HG02981 (cell line): ENCODE measurements at regions not wholly inside any gene's neighbourhood (a gene's known extent, or its start where the extent isn't known, plus 50 kb on each side); places are given as distances from the start of the nearest gene placed in this dataset.

ENCODE experiments used
- ATAC-seq: cut with Tn5 transposase; IDR thresholded peaks from one replicate; pipeline ENCODE4 v1.9.1; 2021; ENCODE audit warnings: mild to moderate bottlenecking, moderate library complexity; ENCODE audit not compliant: unreplicated experiment

DNA sequence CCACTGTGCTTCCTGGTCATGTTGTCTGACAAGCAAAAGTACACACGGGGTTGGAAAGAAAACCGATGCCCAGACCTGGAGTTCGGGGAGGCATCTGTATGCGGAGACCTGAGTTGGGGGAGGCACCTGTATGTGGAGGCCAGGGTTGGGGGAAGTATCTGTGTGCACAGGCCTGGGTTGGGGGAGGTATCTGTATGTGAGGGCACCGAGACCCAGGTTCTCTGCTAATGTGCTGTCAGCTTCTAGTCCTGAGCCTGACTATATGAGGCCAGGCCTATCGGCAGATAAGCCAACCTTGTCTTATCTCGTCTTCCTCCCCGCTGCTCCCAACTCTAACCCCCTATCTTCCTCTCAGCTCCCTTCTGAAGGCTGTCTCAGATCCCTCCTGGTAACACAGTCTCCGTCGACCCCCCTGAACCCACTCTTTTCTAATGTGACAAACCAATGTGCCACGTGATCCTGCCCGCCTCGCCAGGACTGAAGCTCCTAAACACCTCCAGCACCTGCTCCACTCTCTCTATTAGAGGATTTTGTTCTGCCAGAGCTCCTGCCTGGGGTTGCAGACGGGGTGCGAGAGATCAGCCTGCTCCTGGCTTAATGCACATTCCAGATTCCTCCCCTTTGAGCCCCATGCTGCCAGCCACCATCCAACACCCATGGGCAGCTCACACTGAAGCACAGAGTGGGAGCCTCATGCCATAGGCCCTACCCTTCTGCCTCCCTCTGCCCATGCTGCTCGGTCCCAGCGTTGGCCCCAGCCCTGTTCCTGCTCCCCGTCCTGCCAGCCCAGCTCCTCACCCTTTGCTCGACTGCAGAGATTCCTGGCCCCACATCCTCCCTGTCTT lies 188.4 kb downstream of the SH3BP4 start:
- ATAC-seq: no peak

DNA sequence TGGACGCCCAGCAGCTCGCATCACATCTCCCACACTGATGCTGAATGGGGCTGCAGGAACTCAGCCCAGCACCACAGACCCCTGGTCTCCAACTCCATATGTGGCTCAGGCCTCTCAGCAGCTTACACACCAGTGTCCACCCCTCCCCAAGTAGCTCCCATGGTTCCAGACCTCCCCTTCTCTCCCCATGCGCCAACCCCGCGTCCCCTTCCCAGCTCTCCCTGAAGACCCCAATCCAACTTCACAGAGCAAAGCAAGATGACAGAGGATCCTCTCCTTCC lies 188.9 kb downstream of the SH3BP4 start:
- ATAC-seq: no peak

DNA sequence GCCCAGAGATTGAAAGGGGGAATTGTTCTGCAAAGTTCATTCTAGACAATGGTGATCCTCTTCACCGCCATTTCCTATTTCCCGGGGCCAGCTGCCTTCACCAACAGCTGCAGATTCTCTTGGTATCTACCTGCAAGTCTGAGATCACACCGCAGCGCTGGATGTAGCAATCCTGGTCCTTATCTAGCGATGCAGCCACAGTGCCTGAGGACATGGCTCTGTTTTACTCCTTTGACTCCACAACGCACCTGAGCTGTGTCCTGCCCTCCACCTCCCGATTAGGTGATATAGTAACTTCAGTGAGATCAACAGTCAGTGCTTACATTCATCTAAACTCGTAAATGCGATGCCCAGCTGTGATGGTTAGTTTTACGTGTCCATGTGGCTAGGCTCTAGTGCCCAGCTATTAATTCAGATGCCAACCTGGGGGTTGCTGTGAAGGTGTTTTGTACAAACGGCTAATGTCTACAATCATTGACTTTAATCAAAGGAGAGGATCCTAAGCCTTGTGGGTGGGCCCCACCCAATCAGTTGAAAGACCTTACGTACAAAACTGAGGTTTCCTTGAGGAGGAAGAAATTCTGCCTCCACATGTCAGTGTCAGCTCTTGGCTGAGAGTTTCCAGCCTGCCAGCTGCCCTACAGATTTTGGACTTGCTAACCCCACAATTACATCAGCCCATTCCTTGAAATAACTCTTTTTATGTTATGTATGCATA lies 189.8 kb downstream of the SH3BP4 start:
- ATAC-seq: no peak

DNA sequence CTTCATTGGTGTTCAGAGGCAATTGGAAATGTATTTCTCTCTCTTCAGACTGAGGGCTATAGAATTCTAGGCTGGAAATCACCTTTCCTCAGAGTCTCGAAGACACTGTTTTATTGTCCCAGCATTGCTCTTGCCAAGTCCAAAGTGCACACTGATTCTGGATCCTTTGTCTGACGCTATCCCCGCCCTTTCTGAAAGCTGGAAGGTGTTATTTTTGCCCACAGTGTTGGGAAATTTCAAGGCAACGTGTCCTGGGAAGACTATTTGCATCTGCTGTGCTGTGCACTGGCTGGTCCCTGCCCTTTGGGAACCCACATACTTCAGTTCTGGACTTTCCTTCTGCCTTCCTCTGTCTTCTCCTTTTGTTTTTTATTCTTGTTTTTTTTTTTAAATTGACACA lies 190.8 kb downstream of the SH3BP4 start:
- ATAC-seq: no peak

DNA sequence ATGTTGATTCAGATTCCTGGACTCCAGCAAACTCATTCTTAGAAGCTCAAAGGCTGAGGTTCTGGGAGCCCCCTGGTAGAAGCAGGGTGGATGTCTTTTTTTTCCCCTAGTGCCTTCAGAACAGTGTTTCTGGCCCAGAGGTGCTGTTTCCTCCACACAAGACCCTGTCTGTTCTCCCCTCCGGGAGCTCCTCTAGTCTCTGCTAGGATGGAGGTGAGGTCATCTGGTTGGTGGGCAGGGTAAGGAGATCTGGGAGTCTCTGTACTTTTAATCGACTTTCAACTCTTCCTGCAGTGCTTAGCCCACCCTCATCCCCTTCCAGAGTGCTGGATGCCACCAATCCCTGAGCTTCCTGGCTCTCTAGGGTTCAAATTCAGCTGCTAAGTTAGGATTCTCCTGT lies 192.0 kb downstream of the SH3BP4 start:
- no peak for ATAC-seq

DNA sequence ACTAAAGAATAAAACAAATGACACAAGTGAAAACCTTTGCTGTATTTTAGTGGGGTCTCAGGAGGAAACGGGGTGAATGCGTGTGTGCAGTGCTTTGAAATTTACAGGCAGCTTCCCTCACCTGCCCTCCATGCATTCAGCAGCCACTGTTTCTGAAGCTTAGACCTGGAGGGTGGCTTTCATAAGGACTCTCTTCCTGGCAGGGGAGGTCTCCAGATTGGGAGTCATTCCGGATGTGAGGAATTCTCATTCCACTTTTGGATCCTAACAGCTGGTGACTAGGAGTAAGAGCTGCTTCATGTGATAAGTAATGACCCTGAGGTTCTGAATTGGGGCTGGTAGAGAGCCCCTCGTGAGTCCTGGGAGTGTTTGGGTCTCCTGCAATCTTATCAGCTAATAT lies 192.5 kb downstream of the SH3BP4 start:
- no peak for ATAC-seq

DNA sequence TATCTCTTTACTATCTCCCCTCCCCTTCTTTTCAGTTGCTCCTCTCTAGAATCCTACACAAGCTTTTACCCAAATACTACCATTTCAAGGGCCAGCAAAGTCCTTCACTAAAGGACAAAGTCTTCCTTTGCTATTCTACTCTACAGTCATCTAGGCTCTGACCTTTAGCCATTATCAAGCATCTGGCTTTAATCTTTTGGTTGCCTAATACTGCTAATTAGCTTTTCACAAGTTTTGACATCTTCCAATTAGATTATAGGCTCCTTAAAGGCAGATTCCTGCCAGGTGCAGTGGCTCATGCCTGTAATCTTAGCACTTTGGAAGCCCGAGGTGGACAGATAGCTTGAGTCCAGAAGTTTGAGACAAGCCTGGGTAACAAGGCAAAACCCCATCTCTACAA lies 194.4 kb downstream of the SH3BP4 start:
- no peak for ATAC-seq

DNA sequence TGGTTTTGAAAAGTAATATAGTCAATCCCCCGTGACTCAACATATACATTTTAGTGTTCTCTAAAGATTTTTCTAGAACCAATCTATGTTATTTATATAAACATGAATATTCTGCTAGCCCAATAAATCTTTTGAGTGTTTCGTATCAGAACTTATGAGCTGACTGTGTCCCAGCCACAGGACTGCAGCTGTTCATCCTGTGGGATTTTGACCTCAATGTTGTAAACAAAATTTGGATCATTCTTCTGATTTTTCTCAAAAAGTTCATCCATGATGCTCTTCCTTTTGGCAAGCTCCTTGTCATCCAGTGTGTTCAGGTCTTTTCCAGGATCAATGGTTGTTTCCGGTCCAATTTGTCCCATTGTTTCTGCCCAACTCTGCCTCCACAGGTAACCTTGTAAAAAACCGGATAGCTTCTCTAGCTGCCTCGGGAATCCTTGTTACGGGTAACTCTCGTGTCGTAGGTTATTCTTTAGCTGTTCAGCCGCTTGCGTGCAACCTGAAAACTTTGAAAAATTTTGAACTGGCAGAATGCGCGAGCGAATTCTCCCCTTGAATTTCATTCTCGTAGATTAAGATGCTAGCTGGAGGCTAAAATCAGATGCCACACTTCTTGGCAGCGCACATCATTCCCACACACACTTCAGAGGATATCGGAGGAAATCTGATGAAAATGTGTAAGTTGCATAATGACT lies 195.2 kb downstream of the SH3BP4 start:
- no peak for ATAC-seq

DNA sequence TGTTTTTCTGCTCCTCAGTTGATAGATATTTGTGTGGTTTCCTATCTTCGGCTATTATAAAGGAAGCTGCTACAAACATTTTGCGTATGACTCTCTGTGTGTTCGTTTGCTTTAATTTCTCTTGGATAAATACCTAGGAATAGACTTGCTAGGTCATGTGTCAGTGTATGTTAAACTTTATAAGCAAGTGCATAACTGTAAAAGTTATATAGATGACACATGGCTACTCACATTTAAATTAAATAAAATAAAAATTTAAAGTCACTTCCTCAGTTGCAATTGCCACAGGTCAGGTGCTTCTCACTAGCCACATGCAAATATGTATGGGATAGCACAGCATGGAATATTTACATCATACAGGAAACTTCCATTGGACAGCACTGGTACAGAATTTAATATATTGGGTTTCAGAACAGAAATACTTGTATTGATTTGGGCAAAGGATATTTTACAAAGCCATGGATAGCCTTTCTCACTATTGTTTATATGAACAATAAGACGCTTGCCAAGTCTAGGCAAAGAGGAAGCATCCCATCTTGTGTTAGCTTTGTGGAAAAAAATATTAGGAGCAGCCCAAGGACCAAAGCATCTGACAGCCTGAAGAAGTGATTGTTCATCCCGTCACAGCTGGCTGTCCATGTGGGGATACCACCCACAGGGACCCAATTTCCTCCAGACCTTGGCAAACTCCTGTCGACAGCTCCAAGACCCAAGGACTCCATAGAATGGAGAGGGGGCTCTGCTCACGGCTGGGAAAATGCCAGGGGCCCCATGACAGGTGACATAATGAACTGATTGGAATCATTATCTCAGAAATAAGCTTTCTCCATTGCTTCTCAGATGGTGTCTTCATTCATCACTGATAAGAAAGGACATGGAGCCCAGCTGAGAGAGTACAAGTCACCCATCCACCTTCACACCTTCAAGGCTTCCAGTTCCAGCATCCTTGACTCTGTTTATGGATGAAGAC lies 196.7 kb downstream of the SH3BP4 start:
- ATAC-seq: no peak

DNA sequence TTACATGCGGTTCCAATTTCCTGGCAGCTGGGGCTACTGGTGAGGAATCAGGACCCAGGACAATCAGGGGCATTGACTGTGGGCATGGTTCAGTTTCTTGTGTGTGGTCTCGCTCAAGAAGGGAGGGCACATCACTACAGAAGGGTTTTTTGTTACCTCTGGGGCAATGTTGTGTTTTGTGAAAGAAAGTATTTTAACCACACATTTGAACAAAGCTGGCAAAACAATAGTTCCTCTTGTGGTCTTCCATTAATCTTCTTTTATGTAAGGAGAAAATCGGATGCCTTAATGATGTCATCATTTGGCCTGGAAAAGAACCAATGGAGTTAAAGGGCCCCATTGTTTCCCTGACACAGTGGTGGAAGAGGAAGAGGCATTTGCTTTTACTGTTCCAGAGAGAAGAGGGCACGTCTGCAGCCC lies 197.4 kb downstream of the SH3BP4 start:
- no peak for ATAC-seq

DNA sequence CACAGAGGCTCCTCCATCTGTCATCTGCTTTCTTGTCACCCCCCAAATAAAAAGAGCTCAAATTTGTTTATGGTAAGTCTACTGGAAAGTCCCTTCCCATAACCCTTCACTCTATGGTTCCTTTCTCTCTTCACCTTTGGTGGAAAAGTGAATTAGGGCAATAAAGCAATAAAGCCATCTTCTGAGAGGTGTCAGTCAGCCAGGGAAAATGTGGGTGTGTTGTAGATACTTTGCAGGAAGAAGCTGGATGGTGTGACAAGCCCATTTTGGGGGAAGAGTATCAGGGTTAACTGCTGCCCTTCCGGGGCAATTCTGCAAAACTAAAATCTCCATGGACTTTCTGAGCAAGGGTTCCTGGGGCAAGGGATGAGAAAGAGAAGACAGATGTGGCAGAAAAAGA lies 197.9 kb downstream of the SH3BP4 start:
- ATAC-seq: no peak

DNA sequence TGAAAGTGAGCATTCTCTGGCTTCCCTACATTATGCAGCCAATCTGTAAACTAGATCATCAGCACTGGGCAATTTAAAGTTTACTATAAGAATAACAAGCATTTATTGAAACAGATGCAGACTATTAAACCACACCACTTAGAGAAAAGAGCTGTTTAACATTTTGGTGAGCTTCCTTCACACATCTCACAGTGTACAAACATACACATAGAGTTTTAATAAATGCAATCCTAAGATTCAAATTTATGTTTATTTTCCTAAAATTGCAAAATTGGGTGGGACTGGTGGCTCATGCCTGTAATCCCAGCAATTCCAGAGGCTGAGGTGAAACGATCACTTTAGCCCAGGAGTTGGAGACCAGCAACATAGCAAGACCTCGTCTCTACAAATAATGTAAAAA lies 199.3 kb downstream of the SH3BP4 start:
- no peak for ATAC-seq

DNA sequence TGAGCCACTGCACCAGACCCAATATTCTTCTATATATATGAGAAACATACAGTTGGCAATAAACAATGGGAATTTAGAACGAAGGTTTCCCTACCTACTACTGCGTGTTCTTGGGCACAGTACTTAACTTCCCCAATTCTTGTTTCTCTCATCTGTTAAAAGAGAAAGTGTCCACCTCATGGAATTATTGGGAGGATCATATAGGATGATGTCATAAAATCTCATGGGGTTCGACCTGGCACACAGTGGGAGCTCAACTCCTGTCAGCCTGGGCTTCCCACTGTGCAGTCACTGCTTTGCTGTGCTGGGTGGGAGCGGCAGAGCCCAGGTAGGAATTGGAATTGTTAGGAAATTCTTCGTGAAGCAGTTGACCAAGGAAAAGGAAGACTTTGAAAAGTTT lies 203.3 kb downstream of the SH3BP4 start:
- ATAC-seq: no peak

DNA sequence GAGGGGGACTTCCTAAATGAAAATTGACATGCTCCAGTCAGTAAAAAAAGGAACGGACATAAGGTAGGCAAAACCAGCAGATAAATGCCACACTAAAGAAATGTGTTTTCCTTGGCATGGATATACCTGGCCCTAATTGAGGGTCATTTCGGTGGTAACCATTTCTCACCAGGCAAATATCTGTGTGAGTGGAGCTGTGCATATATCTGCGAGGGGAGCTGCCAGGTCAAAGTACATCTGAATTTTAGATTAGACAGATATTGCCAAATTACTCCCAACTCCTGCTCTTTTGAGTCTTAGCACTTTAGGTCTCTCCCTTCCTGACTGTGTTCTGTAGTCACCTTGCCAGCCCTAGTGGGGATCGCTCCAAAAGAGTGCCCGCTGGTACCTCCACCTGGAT lies 204.2 kb downstream of the SH3BP4 start:
- ATAC-seq: no peak

DNA sequence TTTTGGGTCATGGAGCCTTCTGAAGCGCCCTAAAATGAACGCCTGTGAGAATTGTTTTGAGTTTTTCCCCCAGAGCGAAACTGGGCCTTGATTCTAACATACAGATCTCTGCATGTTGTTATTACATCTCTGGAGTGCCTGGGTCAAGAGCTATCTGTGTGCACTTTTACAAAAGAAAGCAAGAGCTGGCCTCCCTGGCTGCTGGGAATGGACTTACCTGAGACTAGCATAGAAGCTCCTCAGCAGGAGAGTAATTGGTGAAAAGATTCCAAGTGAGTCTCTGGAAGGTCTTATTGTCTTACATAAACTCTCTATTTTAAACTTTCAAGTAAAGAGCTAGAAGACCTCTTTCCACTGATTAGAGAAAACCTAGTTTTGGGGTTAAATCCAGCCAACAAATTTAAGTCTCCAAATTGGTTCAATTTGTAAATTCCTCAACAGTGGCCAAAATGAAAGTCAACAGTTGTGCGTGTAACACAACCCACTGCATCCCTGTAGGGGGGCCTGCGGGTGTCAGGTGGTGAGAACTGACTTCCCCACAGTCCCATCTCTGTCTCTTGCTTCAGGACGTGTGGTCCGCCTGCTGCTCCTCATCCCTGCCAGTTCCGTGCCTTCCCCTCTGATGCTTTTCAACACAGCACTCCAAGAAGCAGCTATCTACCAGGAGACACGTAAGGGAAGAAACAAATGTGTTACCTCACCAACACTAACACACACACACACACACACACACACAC lies 206.1 kb downstream of the SH3BP4 start:
- ATAC-seq: no peak

DNA sequence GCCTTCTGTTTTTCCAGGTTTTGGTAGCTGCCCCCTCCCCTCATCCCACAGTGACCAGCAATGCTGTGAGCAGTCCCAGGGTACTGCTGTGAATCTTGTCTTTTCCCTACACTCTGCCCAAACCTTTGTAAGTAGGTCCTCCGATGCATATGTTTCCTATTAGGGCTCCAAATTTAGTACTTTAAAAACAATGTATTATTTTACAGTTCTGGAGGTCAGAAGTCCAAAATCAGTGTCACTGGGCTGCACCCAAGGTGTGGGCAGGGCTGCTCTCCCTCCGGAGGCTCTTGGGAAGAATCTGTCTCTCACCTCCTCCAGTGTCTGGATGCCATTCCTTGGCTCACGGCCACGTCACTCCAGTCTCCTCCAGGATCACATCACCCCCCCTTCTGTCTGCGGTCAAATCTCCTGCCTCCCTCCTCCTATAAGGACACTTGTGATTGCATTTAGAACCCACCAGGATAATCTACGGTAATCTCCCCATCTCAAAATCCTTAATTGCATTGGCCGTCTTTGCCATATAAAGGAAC lies 208.5 kb downstream of the SH3BP4 start:
- no peak for ATAC-seq

DNA sequence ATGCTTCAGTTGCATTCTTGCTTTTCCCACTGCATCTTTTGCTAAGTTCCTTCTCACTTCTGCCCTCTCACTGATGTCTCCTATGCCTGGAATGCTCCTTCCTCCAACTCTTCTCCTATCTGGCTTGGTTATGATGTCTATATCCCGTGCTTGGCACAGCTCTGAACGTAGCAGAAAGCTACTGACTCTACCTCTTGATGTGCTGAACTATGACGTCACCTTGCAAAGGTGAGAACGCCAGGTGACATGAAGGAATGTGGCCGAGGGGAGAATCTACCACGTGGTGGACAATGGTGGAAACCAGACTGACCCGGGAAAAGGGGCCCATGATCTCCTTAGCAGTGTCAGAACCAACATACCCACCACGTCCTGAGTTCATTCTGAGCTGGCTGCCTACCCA lies 209.7 kb downstream of the SH3BP4 start:
- ATAC-seq: no peak

DNA sequence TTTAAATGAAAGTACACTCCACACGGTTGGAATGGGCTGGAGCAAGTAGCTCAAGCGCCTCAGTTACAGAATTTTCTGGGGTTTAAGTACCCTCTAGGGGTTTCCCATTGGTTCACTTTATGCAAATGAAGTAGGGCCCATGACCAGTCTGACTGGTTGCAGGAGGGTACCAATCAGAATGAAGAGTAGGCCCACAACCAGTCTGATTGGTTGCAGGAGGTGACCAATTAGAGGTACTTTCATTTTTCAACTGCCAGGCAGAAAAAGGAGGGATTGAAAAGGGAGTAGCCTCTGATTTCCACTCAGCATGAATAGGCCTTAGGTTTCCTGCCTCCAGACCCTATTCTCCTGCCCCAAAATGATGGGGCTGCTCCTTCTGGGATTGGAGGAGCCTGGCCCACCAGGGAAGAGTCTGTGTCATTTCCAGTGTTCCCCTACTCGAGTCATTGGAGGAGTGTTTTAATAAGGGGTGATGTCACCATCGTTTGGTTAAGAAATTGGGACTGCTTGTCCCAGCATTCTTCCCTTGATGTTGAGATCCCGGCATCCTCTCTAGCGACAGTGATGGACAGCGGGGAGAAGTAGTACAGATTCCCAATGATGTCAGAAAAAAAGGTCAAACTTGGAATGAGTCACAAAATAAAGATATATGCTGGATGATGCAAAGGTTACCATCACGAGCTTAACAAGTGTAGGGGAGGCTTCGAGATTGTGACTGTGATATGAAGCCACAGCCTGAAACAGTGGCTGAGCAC lies 210.4 kb downstream of the SH3BP4 start:
- ATAC-seq: no peak

DNA sequence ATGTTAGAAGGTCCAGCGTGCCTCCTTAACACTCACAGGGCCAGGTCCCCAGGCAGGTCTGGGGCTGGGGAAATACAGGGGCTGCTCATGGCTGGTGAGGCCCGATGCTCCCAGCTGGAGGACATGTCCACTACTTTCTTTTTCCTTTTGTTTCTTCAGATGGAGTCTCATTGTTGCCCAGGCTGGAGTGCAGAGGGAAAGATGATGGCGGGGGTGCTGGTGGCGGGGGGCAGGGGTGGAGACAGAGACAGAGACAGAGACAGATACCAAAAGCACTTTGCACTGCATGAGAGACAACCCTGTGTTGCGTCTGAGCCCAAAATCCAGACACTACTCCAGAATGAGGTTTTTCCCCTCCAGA lies 211.0 kb downstream of the SH3BP4 start:
- ATAC-seq: no peak
